HG02870 (cell line): ENCODE measurements at regions not wholly inside any gene's neighbourhood (a gene's known extent, or its start where the extent isn't known, plus 50 kb on each side); places are given as distances from the start of the nearest gene placed in this dataset.
"Not testable (repeated sequence)": the region's sequence is repeated elsewhere in the genome, so short reads cannot be mapped to it uniquely, and the experiment has no call there.

Experiments used
- ATAC-seq: cut with Tn5 transposase; IDR thresholded peaks from one replicate; pipeline ENCODE4 v1.9.1; 2021; ENCODE audit warnings: mild to moderate bottlenecking, moderate library complexity; ENCODE audit not compliant: unreplicated experiment

GRCh38 chr3:135393159-135393558, 572.4 kb upstream of the PPP2R3A start:
- no peak for ATAC-seq

GRCh38 chr3:135393898-135394525, 571.5 kb upstream of the PPP2R3A start:
- no peak for ATAC-seq

- ATAC-seq: no peak
Observed at GRCh38 chr3:135412475-135412874, 553.1 kb upstream of the PPP2R3A start.

GRCh38 chr3:135416182-135416581, 549.3 kb upstream of the PPP2R3A start:
- ATAC-seq: no peak

GRCh38 chr3:135419155-135419554, 546.4 kb upstream of the PPP2R3A start:
- ATAC-seq: no peak

- no peak for ATAC-seq
Observed at GRCh38 chr3:135426508-135426907, 539.0 kb upstream of the PPP2R3A start.

- no peak for ATAC-seq
Observed at GRCh38 chr3:135432402-135432801, 533.1 kb upstream of the PPP2R3A start.

- ATAC-seq: not testable (repeated sequence)
Observed at GRCh38 chr3:135438889-135439597, 526.5 kb upstream of the PPP2R3A start.

GRCh38 chr3:135439632-135440031, 525.9 kb upstream of the PPP2R3A start:
- ATAC-seq: not testable (repeated sequence)

- ATAC-seq: no peak
Observed at GRCh38 chr3:135440233-135440632, 525.3 kb upstream of the PPP2R3A start.

GRCh38 chr3:135440746-135441145, 524.8 kb upstream of the PPP2R3A start:
- ATAC-seq: no peak

- ATAC-seq: no peak
Observed at GRCh38 chr3:135444058-135444457, 521.5 kb upstream of the PPP2R3A start.

- no peak for ATAC-seq
Observed at GRCh38 chr3:135447483-135447882, 518.0 kb upstream of the PPP2R3A start.

- no peak for ATAC-seq
Observed at GRCh38 chr3:135448520-135448919, 517.0 kb upstream of the PPP2R3A start.

- ATAC-seq: no peak
Observed at GRCh38 chr3:135449046-135449445, 516.5 kb upstream of the PPP2R3A start.

- ATAC-seq: no peak
Observed at GRCh38 chr3:135451037-135451785, 514.3 kb upstream of the PPP2R3A start.

- ATAC-seq: no peak
Observed at GRCh38 chr3:135452881-135453280, 512.6 kb upstream of the PPP2R3A start.

GRCh38 chr3:135453326-135453725, 512.2 kb upstream of the PPP2R3A start:
- ATAC-seq: no peak

- ATAC-seq: no peak
Observed at GRCh38 chr3:135454890-135455289, 510.6 kb upstream of the PPP2R3A start.

- no peak for ATAC-seq
Observed at GRCh38 chr3:135456108-135456790, 509.3 kb upstream of the PPP2R3A start.
